RWPE2 (cell line): ENCODE measurements at regions not wholly inside any gene's neighbourhood (a gene's known extent, or its start where the extent isn't known, plus 50 kb on each side); places are given as distances from the start of the nearest gene placed in this dataset.

Source experiments
- ATAC-seq: fragments of 200-7000 bp; cut with Tn5 transposase; 3 replicates; pipeline ENCODE4 v1.9.1; 2021; ENCODE audit warnings: low read depth
- DNase-seq: peaks from one replicate; pipeline ENCODE4 v3.0.0-alpha.2; 2020; ENCODE audit warnings: low spot score
- H3K27ac ChIP-seq: fragments of 450-650 bp; 2 replicates; pipeline ENCODE4 v1.5.1; 2017; ENCODE audit warnings: mild to moderate bottlenecking; ENCODE audit not compliant: poor library complexity, severe bottlenecking
- H3K27me3 ChIP-seq: fragments of 250-450 bp; sonication (Bioruptor Pico); 2 replicates; pipeline ENCODE4 v1.5.1; 2021; ENCODE audit warnings: mild to moderate bottlenecking, moderate library complexity; ENCODE audit not compliant: insufficient read depth, poor library complexity, severe bottlenecking
- H3K36me3 ChIP-seq: fragments of 250-450 bp; sonication (Bioruptor Pico); 2 replicates; pipeline ENCODE4 v1.5.1; 2020; ENCODE audit warnings: low read depth, mild to moderate bottlenecking, moderate library complexity
- H3K4me1 ChIP-seq: fragments of 250-450 bp; sonication (Bioruptor Pico); 2 replicates; pipeline ENCODE4 v1.5.1; 2021; ENCODE audit warnings: mild to moderate bottlenecking, moderate library complexity; ENCODE audit not compliant: insufficient read depth, poor library complexity, severe bottlenecking
- H3K4me3 ChIP-seq: fragments of 250-450 bp; sonication (Bioruptor Pico); 2 replicates; pipeline ENCODE4 v1.5.1; 2021; ENCODE audit warnings: mild to moderate bottlenecking, moderate library complexity; ENCODE audit not compliant: severe bottlenecking
- H3K9me3 ChIP-seq: fragments of 250-450 bp; sonication (Bioruptor Pico); 2 replicates; pipeline ENCODE4 v1.5.1; 2021; ENCODE audit warnings: mild to moderate bottlenecking, moderate library complexity; ENCODE audit not compliant: severe bottlenecking
- CTCF ChIP-seq: fragments of 450-650 bp; IDR thresholded peaks from one replicate; pipeline ENCODE4 v1.5.1; 2017; ENCODE audit warnings: mild to moderate bottlenecking, moderate library complexity; ENCODE audit not compliant: poor library complexity, severe bottlenecking

GRCh38 chr3:27585429-27585828 lies 101.2 kb upstream of the SLC4A7 start:
- ATAC-seq (peak; percentile 68), DNase-seq (no peak)
- no peak for TF ChIP-seq CTCF
- H3K27me3 ChIP-seq: no peaks in the 10 kb centered on the region
- no peaks in the 10 kb centered on the region for H3K36me3 ChIP-seq
- H3K9me3 ChIP-seq: no peaks in the 10 kb centered on the region
- peaks cover 21% of the 10 kb centered on the region for H3K4me1 ChIP-seq
- no peak overlapping the region for H3K4me3 ChIP-seq
- peak overlapping the region; percentile 32 for H3K27ac ChIP-seq

GRCh38 chr3:27584874-27585273 lies 100.7 kb upstream of the SLC4A7 start:
- no peaks in the 10 kb centered on the region for H3K36me3 ChIP-seq
- H3K27me3 ChIP-seq: no peaks in the 10 kb centered on the region
- H3K9me3 ChIP-seq: no peaks in the 10 kb centered on the region
- no peak for ATAC-seq
- no peak for TF ChIP-seq CTCF
- H3K4me3 ChIP-seq: no peak overlapping the region
- peak overlapping the region; percentile 32 for H3K27ac ChIP-seq
- no peak for DNase-seq
- peaks cover 16% of the 10 kb centered on the region for H3K4me1 ChIP-seq

- ATAC-seq (no peak), DNase-seq (no peak)
- Histone ChIP-seq H3K4me1 (peaks cover 12% of the 10 kb centered on the region), H3K36me3 (no peaks in the 10 kb centered on the region), H3K27ac (no peak overlapping the region), H3K4me3 (no peak overlapping the region), H3K27me3 (no peaks in the 10 kb centered on the region), H3K9me3 (no peaks in the 10 kb centered on the region)
- no peak for TF ChIP-seq CTCF
Measured at GRCh38 chr3:27581852-27582251, 97.7 kb upstream of the SLC4A7 start.

DNA sequence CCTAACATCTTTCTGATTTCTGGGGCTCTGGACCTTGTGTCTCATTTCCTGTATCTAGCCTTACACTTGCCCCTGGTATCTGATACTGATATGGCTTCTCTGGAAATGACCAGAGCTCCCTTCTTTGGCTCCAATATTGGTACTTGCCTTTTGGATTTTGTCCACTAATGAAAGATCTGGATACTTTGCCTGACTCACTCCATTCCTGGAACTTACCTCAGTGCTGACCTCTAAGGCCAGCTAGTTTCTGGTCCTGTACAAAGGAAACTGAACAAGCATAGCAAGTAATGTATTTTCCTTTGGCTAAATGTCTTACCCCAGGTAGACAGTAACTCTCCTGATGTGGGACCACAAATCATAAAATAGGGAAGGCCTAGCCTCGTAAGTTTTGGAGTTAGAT lies 93.8 kb upstream of the SLC4A7 start:
- H3K4me1 ChIP-seq: no peaks in the 10 kb centered on the region
- H3K4me3 ChIP-seq: no peak overlapping the region
- H3K9me3 ChIP-seq: no peaks in the 10 kb centered on the region
- DNase-seq (no peak), ATAC-seq (no peak)
- H3K36me3 ChIP-seq: no peaks in the 10 kb centered on the region
- TF ChIP-seq CTCF: no peak
- no peaks in the 10 kb centered on the region for H3K27me3 ChIP-seq
- H3K27ac ChIP-seq: no peak overlapping the region

GRCh38 chr3:27577504-27577903 lies 93.3 kb upstream of the SLC4A7 start:
- H3K9me3 ChIP-seq: no peaks in the 10 kb centered on the region
- TF ChIP-seq CTCF: no peak
- H3K4me3 ChIP-seq: no peak overlapping the region
- DNase-seq (no peak), ATAC-seq (no peak)
- no peaks in the 10 kb centered on the region for H3K36me3 ChIP-seq
- no peaks in the 10 kb centered on the region for H3K4me1 ChIP-seq
- no peaks in the 10 kb centered on the region for H3K27me3 ChIP-seq
- no peak overlapping the region for H3K27ac ChIP-seq
